OCI-LY3 (cell line): ENCODE measurements at regions not wholly inside any gene's neighbourhood (a gene's known extent, or its start where the extent isn't known, plus 50 kb on each side); places are given as distances from the start of the nearest gene placed in this dataset.
"Not testable (repeated sequence)": the region's sequence is repeated elsewhere in the genome, so short reads cannot be mapped to it uniquely, and the experiment has no call there.

ENCODE experiments used
- H2AFZ ChIP-seq: fragments of 200-600, 300-600 bp; shearing (Covaris generic); 2 replicates; pipeline ENCODE4 v1.6.0; 2014; ENCODE audit warnings: antibody characterized with exemption, low read depth, low read length
- H3K27ac ChIP-seq: fragments of 200-600, 300-600 bp; sonication (generic); 2 replicates; pipeline ENCODE4 v1.5.1; 2014; ENCODE audit warnings: mild to moderate bottlenecking, low read length, moderate library complexity, mixed read lengths
- H3K27me3 ChIP-seq: fragments of 200-600, 300-600 bp; sonication (generic); 2 replicates; pipeline ENCODE4 v1.6.1; 2014; ENCODE audit warnings: low read depth, low read length, mixed read lengths
- H3K36me3 ChIP-seq: fragments of 200-600, 300-600 bp; sonication (generic); replicated peaks from 2 replicates; pipeline ENCODE3; 2014; ENCODE audit warnings: low read depth, low read length, mixed read lengths
- H3K4me1 ChIP-seq: fragments of 300-600, 200-600 bp; sonication (generic); 2 replicates; pipeline ENCODE4 v1.6.1; 2014; ENCODE audit warnings: low read length, mixed read lengths
- H3K4me2 ChIP-seq: fragments of 200-600, 300-600 bp; sonication (generic); 2 replicates; pipeline ENCODE4 v1.6.1; 2014; ENCODE audit warnings: low read length, mixed read lengths
- H3K4me3 ChIP-seq: fragments of 300-600, 200-600 bp; sonication (generic); 2 replicates; pipeline ENCODE4 v1.5.1; 2014; ENCODE audit warnings: antibody characterized with exemption, mild to moderate bottlenecking, low read length, moderate library complexity
- H3K79me2 ChIP-seq: fragments of 300-600, 200-600 bp; shearing (Covaris generic); 2 replicates; pipeline ENCODE4 v1.6.1; 2014; ENCODE audit warnings: mild to moderate bottlenecking, low read length, mixed read lengths
- H3K9ac ChIP-seq: fragments of 300-600, 200-600 bp; shearing (Covaris generic); 2 replicates; pipeline ENCODE4 v1.6.0; 2014; ENCODE audit warnings: mild to moderate bottlenecking, low read length, moderate library complexity
- H3K9me3 ChIP-seq: fragments of 200-600, 300-600 bp; shearing (Covaris generic); 2 replicates; pipeline ENCODE4 v1.6.1; 2014; ENCODE audit warnings: low read length, mixed read lengths; ENCODE audit not compliant: insufficient read depth
- H4K20me1 ChIP-seq: fragments of 200-600, 300-600 bp; sonication (generic); 2 replicates; pipeline ENCODE4 v1.6.1; 2016; ENCODE audit warnings: low read length, mixed read lengths; ENCODE audit not compliant: insufficient read depth
- CTCF ChIP-seq: fragments of 200-600, 300-600 bp; sonication (generic); IDR thresholded peaks from 2 replicates; pipeline ENCODE4 v1.5.1; 2014; ENCODE audit warnings: antibody characterized with exemption, low read length, low read depth
- EZH2phosphoT487 ChIP-seq: fragments of 200-600 bp; shearing (Covaris generic); IDR thresholded peaks from 2 replicates; pipeline ENCODE4 v1.6.1; 2018; ENCODE audit warnings: antibody characterized with exemption, mixed run types, low read depth

DNA sequence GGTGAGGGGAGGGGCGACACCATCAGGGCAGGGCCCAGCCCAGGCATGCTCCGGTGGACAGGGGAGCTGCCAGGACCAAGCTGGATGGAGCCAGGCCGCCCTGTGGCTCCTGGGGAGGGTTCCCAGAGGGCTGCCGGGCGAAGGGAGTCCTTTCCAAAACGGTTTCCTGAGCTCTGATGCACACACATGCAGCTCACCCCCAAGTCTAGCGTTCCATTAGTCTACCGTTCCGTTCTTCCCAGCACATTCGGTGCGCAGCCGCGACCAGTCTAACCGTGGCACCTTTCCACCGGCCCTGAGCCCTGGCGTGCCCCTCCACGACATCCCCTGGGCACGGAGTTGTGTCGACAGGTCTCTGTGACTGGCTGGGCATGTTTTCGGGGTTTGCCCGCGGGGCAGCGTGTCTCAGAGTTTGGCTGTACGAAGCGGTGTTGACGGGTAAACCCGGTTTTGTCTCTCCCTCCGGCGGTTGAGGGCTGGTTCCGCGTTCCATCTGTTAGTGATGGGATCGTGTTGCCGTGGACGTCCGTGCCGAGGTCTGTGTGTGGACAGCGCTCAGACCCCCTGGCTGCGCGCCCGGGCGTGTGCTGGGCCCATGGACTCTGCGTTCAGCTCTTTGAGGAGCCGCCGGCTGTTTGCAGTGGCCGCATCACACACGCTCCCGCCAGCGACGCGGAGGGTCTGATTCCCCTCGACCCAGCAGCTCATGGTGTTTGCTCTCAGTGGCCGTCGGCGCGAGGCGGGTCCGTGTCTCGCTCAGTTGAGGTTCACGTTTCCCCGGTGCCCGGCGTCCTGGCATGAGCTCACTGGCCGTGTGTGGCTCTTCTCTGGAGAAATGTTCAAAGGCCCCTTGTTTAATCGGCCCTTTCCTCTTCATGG, 121.2 kb downstream of the IGLL1 start:
- Histone ChIP-seq H4K20me1 (no peaks in the 10 kb centered on the region), H3K4me3 (no peak overlapping the region), H3K27me3 (peaks cover 20% of the 10 kb centered on the region), H3K9ac (no peak overlapping the region), H3K4me1 (no peaks in the 10 kb centered on the region), H3K27ac (no peak overlapping the region), H3K4me2 (no peak overlapping the region), H3K79me2 (no peaks in the 10 kb centered on the region), H3K9me3 (no peaks in the 10 kb centered on the region), H2AFZ (no peak overlapping the region), H3K36me3 (no peaks in the 10 kb centered on the region)
- TF ChIP-seq CTCF = no peak
- no peak for TF ChIP-seq EZH2phosphoT487

DNA sequence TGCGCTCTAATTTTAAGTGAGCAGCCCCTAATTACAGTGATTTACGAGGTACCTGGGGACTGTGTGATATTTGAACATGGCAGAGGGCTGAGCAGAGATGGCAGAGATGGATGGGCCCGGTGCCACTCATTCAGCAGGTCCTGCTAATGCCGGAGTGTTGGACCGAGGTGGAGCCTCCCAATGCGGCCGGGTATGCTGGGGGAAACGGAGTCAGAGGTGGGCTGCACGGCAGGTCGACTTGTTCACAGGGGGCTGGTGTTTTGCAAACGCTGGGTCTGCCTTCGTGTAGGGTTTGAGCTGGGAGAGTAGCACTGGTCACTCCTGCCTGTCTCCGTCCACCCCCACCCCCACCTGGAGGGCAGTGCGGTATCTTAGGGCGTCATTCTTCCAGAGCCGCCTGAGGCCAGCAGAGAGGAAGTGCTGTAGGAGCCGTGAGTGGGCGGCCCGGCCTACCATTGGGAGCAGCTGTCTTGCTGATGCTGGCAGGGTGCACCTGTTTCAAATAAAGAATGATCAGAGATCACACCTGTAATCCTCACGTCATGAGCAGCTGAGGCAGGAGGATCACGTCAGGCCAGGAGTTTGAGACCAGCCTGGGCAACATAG, 122.6 kb downstream of the IGLL1 start:
- Histone ChIP-seq H3K27me3 (peaks cover 9% of the 10 kb centered on the region), H3K27ac (no peak overlapping the region), H2AFZ (no peak overlapping the region), H3K36me3 (no peaks in the 10 kb centered on the region), H3K4me2 (no peak overlapping the region), H3K9me3 (no peaks in the 10 kb centered on the region), H3K4me1 (no peaks in the 10 kb centered on the region), H3K4me3 (no peak overlapping the region), H3K9ac (no peak overlapping the region), H4K20me1 (no peaks in the 10 kb centered on the region), H3K79me2 (no peaks in the 10 kb centered on the region)
- TF ChIP-seq CTCF = no peak
- no peak for TF ChIP-seq EZH2phosphoT487

DNA sequence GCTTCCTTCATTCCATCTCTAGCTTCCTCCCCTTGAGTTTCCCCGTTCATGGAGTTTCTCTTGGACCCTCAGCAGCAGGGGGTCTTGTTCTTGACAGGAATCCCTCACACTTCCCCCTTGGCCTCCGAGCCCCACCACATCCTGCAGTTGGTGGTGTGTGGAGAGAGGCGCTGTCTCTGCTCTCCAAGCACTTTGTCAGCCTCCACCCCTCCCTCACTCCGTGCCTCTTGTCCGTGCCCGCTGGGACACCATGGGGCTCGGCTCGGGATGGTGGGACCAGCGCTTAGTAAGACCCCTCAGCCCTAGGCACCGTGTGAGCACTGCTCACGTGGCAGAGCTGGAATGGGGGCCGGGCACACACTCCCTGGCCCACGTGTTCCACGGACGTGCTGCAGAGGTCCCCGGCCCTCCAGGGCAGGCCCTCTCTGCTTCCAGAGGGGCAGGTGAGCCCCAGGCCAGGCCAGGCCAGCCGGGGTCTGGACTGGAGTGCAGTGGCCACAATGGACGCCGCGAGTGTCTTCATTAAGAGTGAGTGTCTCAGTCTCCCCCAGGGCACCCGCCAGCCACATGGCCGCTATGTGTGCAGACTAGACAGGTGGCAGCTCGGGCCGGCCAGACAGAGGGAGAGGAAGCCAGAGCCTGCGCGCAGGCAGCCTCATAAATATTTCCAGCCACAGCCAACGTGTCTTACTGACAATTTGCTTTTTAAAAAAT, 123.3 kb downstream of the IGLL1 start:
- not testable (repeated sequence) for H2AFZ ChIP-seq, H3K27me3 ChIP-seq, H3K27ac ChIP-seq, H3K9ac ChIP-seq, H3K9me3 ChIP-seq, H3K4me2 ChIP-seq, H4K20me1 ChIP-seq, H3K79me2 ChIP-seq, H3K36me3 ChIP-seq, H3K4me1 ChIP-seq, H3K4me3 ChIP-seq

DNA sequence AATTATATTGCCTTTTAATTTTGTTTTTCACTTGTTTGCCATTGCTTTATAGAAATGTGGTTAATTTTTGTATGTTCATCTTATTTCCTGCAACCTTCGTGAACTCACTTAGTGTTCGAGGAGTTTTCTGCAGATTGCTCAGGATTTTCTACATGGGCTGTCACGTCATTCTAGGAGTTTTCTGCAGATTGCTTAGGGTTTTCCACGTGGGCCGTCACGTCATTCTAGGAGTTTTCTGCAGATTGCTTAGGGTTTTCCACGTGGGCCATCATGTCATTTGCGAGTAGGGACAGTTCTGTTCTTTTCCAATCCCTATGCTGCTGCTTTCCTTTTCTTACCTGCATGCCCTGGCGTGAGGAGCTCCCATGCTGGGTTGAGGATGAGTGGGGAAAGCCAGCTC, 125.7 kb downstream of the IGLL1 start:
- not testable (repeated sequence) for H3K9me3 ChIP-seq, H2AFZ ChIP-seq

DNA sequence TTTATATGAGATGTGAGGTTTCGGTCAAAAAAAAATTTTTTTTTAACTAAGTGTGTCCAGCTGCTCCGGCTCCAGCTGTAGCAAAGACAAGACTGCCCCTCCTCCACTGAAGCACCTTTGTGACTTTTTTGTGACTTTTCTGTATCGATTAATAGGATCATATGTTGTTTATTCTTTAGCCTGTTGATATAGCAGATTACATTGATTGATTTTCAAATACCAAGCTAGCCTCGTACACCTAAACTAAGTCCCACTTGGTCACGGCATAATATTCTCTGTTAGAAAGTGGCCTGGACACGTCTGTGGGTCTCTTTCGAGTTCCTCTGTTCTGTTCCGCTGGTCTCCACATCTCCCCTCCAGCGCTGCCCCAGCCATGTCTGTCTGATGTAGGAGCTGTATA, 126.8 kb downstream of the IGLL1 start:
- Histone ChIP-seq H3K4me2 (no peak overlapping the region), H3K4me1 (no peaks in the 10 kb centered on the region)
- no peak for TF ChIP-seq CTCF
- no peak for TF ChIP-seq EZH2phosphoT487

More for the DNA sequence above, 125.7 kb downstream of the IGLL1 start:
- H3K36me3 ChIP-seq, H3K4me2 ChIP-seq, H3K27me3 ChIP-seq, H3K9ac ChIP-seq, H3K4me3 ChIP-seq, H3K27ac ChIP-seq, H3K79me2 ChIP-seq, H4K20me1 ChIP-seq, H3K4me1 ChIP-seq: not testable (repeated sequence)

More for the DNA sequence above, 126.8 kb downstream of the IGLL1 start:
- H2AFZ ChIP-seq = no peak overlapping the region
- no peak overlapping the region for H3K4me3 ChIP-seq
- H3K36me3 ChIP-seq = no peaks in the 10 kb centered on the region
- no peaks in the 10 kb centered on the region for H4K20me1 ChIP-seq
- H3K9me3 ChIP-seq = no peaks in the 10 kb centered on the region
- H3K27me3 ChIP-seq = peaks cover 5% of the 10 kb centered on the region; the same call in 1 of the 2 replicates
- no peaks in the 10 kb centered on the region for H3K79me2 ChIP-seq
- H3K9ac ChIP-seq = no peak overlapping the region
- H3K27ac ChIP-seq = no peak overlapping the region
